ENCODE measurements at regions not wholly inside any gene's neighbourhood (a gene's known extent, or its start where the extent isn't known, plus 50 kb on each side); places are given as distances from the start of the nearest gene placed in this dataset.
"Not testable (repeated sequence)": the region's sequence is repeated elsewhere in the genome, so short reads cannot be mapped to it uniquely, and the experiment has no call there.

DNA sequence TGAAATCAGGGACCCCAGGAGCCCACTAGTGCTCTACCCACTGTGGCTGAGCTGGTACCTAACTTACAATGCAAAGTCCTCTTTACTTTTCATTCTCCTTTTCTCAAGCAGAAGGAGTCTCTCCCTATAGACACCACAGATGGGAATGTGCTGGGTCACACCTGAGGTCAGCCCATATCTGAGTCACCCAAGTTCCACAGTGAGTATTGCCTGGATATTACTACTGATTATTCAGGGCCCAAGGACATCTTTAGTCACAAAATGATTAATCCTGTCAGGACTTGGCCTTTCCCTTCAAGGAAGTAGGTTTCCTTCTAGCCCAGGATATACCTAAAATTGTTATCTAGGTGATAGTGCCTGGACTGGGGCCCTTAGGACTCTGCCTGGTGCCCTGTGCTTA, 1305.2 kb downstream of the SI start:
- DNase-seq = no peak

DNA sequence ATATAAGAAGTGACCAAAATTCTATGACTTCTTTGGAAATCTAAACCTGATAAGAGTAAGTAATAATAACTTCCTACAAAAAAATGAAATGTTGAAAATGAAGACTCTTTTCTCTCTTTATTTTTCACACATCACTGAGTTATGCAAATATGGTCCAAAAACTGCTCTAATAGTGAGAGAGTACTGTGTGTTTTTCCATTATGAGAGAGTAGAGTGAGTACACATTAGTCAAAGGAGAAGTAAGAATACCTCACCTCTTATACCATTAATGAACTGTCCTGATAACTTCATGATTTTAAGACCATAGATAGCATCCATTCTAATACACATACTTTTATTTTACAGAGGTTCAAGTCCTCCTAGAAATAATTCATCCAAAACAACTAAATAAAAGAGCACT, 1310.2 kb downstream of the SI start:
- DNase-seq = no peak

DNA sequence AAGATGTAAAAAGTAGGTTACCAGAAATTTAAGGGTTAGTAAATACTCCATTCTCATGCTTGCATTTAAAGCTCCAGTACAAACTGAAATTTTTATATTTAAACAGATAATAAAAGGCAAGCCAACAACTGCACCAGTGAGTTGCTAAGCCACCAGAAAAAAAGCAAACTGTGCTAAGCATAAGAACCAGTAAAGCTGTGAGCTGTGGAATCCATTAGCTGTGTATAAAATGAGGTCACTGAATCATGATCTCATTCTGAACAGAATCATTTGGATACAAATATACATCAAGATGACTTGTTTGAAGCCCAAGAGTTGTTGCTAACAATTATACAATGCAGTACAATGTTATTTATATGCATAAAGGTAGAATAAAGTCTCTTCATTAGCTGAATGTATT, 1312.2 kb downstream of the SI start:
- DNase-seq = no peak

DNA sequence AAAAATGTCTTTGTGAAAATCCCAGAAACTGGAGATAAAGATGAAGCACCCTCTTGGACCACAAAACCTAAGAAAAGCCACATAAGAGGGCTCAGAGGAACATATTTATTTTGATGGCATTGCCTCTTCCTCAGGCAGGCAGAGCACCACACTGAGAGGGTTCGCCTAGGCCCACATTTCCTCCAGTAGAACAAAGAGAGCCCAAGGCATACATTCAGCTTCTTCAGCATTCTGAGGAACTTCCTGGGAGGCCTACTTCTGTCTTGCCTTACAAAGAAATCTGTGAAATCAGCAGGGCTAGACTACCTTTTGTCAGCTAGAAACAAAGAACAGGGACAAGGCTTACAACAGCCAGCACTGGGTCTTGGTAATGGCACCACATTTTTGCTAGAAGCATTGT, 1325.3 kb downstream of the SI start:
- no peak for DNase-seq

DNA sequence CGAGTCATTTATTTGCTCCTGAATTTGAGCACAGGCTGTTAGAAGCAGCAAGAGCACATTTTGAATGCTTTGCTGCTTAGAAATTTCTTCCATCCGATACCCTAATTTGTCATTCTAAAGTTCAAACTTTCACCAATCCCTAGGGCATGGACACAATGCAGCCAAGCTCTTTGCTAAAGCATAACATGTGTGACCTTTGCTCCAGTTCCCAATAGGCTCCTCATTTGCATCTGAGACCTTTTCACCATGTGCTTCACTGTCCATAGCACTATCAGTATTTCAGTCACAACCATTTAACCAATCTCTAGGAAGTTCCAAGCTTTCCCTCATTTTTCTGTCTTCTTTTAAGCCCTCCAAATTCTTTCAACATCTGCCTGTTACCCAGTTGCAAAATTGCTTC, 1333.1 kb downstream of the SI start:
- no peak for DNase-seq

DNA sequence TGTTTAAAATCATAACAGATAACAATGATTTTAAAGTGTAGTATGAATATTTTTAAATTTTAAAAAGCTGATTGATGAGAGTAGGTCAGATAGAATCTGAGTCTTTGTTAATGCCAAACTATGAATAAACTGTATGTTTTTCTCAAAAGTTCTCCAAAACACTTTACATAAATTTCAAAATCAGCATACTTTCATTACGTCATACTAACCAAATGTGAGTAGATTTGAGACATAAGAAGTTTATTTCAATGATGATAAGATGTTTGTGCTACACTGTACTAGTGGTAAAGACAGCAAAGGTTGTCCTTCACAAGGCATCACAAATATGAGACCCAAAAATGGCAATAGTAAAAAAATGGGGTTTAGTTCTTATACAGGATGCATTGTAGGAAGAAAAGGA, 1342.9 kb downstream of the SI start:
- DNase-seq = no peak

DNA sequence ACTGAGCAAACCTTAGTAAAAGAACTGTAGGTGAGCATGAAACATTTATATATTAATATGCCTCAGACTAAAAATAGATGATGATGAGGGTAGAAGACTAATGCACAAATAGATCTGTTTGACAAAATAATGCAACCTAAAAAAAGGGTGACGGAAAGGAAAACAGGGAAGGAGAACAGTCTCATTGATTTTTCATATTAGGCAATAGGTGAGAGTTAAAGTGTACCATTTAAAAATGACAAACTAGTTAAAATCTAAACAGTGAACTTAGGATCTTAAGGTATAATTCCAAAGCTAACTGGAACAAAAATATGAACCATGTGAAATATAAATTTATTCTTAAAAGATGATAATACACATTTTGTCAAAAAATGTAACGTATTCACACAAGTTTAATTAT, 1347.6 kb downstream of the SI start:
- DNase-seq = no peak

DNA sequence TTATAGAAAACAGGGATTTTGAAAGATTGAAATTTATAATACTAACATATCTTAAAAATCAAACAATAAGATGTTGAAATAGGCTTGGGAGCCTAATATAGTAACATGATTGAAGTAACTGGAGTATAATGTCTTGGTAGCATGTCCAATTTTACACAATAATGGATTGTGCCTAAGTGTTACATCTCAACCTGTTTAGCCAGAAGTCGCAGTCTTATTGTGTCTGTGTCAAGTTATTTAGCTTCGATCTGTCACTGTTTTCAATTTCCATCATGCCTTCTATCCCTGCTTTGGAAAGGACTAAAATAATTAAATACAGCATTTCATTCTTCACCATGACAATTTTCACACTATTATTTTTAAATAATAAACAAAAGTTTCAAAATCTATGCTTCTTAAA, 1352.2 kb downstream of the SI start:
- no peak for DNase-seq

DNA sequence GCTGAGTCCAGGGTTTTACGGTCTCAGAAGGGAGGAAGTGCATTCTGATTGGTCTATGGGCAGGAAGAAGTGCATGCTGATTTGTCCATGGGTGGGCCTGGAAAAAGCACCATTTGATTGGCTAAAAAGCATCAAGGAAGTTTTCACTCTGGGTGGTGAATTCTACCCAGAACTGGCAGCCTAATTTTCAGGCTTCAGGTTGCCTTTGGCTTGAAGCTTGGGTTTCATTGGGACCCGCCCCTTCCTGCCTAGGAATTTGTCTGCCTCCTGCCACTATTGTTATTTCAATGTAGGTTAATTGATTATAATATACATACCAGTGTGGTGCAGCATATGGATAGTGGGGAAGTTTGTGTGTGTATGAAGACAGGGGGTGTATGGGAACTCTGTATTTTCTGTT, 1355.9 kb downstream of the SI start:
- DNase-seq = no peak

DNA sequence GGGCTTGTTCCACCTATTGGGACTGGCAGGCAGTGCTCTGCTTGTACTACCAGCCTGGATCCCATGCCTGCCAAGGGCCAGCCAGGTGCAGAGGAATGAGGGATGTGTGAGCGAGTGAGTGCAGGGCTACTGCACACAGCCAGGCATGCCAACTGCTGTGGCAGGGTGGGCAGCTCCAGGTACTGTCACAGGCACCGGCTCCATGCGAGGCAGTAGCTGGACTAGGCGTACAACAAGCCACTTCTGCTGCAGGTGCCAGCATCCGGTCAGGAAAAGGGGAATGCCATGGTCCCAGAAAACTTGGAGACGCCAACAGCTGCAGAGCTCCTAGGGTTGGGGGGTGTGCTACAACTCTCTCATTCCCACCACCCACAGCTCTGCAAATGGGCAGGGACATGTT, 1356.7 kb downstream of the SI start:
- DNase-seq = no peak

DNA sequence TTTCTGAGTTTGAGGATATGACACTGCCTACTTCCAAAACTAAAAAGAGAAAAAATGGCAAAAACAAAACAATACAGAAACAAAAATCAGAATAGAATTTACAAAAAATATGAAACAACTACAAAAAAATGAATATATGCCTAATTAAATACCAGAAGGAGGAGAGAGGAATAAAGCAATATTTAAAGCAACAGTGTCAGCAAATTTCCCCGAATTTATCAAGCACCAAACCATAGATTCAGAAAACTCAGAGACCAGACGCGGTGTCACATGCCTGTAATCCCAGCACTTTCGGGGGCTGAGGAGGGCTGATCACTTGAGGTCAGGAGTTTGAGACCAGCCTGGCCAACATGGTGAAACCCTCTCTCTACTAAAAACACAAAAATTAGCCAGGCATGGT, 1360.9 kb downstream of the SI start:
- no peak for DNase-seq

DNA sequence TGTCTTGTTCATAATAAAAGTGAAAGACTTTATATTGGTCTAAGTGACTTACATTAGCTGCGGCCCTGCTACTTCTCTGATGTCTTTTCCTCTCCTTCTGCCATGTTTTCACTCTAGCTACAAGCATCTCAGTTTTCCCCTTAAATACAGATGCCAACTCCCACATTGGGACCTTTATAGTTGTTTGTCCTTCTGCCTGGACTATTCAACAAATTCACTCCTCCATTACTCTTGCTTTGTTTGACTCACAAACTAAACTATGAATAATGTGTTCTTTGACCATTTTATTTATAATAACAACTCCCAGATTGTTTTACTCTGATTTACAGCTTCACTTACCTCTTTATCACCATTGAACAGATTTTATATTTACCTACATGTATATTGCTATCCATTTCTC, 1369.9 kb downstream of the SI start:
- no peak for DNase-seq

DNA sequence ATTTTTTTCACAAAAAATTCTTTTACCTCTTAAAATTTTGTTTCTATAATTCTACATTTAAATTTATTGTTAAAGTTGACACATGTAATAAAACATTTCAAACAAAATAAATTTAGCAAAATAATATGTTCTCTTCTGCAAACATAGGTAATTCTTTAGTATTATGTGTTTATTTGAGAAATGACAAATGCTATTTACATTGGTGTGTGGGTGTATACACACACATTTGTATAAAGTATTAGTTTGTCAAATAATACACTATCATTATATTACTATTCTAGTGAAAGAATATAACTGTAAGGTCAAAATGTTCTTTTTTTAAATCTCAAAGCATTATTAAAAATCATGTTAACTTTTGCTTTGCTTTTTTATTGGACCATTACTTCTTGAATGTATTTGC, 1370.6 kb downstream of the SI start:
- DNase-seq = no peak

DNA sequence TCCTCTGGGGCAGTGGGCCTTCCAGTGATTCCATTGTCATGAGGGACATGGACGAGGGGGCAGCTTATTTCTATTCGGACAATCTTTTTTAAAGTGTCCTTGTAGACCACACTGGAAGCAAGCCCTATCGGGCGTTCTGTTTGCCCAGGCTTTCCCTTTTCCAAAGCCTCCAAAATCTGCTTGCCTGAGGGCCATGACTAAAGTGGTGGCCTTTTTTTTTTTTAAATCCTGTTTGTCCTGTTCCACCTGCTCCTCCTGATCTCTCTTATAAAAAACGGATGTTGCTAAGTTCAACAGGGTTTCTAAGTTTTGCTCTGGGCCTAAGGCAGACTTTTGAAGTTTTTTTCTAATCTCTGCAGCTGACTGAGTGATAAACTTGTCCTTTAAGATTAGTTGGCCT, 1380.1 kb downstream of the SI start:
- not testable (repeated sequence) for DNase-seq

DNA sequence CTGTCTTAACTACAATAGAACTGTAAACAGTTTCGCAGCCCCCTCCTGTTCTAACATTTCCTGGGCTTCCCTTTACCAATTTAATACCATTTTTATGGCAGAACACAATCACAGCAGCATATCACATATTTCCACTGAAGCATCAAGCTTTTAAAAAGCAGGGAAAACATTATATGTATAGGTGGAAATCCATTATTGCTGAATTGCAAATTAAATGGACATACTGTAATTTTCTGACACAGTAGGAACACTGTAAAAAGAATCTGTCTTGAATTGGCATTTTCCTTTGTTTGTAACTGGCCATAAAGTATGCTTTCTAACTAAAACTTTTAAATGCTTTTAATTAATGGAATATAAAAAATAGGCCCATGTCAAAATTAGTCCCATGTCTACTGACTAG, 1385.8 kb downstream of the SI start:
- DNase-seq = no peak

DNA sequence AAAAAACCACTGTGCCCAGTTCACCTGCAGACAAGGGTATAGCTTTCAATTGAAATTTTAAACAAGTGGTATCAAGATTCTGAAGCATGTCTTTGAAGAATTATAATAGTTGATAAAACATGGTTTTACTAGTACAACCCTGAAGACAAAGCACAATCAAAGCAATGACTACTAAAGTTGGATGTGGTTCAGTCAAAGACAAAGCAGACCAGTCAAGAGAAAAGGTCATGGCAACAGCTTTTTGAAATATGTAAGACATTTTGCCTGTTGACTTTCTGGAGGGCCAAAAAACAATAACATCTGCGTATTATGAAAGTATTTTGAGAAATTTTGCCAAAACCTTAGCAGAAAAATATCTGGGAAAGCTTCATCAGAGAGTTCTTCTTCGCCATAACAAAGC, 1393.6 kb downstream of the SI start:
- no peak for DNase-seq

DNA sequence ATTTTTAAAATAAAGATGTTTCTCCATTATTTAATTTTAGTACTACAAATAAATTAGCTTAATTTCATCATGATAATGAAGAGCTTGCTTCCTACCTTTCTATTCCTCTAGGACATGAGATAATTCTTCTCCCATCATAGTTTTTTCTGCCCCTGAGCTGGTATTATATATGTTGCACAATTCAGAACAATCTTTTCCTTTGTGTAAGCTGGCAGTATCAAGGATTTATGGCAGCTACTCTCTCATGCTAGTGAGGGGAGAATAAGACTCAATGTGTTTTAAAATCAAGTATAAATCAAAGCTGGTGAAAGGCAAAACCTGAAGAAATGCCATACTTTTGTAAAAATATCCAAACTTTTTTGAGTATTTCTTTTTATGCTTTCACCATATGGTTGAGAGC, 1405.3 kb downstream of the SI start:
- no peak for DNase-seq

DNA sequence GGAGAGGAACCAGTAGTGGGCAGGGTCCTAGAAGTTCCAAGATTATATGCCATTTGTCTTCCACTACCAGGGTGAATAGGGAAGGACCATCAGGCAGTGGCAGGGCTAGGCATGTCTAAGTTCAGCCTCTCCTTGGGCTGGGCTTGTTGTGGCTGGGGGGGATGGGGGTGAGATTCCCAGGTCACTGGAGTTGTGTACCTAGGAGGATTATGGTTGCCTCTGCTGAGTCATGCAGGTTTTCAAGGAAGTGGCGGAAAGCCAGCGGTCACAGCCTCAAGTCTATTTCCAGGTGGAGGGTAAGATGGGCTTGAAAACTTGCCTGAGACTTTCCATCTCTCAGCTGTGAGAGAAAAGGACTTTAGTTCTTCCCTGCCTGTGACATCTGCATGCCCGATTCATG, 1407.1 kb downstream of the SI start:
- no peak for DNase-seq

DNA sequence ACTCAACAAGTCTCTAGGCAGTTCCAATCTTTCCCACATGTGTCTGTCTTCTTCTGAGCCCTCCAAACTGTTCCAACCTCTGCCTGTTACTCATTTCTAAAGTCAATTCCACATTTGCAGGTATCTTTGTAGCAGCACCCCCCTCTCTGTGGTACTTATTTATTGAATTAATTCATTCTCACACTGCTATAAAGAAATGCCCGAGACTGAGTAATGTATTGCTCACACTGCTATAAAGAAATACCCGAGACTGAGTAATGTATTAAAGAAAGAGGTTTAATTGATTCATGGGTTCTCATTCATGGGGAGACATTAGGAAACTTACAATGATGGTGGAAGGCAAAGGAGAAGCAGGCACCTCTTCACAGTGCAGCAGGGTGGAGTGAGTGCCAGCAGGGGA, 1413.8 kb downstream of the SI start:
- no peak for DNase-seq

DNA sequence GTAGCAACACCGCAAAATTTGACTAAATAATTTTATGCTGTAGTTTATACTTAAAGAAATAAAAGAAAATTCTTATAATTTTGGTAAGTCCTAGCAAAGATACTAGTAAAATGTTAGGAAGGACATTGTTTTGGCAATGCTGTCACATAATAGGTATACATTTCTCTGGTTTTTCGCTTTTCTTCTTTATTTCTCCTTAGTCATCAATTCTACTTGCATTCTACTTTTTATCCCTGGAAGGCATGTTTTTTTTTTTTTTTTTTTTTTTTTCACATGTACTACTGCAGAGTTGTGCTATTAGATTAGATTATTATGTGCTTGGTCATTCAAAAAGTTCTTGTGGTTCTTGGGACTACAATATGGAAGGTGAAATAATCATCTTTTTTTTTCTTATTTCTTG, 1421.2 kb downstream of the SI start:
- DNase-seq = no peak

DNA sequence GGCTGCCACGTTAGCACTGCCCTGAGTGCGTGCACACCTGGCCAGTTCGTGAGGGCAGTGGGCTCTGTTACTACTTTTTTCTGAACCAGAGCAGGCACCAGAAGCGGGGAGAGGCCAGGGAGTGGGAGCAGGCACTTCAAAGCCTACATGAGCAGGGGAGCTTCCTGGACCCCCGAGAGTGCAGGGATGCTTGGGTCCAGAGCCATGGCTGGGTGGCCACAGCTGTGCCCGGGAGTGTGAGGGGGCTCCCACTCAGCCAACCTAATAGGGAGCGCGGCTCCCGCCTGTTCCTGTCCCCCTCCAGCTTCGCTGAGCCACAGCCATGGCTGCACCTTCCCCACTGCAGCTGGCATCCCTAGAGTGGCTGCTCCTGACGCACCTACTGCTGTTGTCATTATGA, 1423.3 kb downstream of the SI start:
- no peak for DNase-seq

DNA sequence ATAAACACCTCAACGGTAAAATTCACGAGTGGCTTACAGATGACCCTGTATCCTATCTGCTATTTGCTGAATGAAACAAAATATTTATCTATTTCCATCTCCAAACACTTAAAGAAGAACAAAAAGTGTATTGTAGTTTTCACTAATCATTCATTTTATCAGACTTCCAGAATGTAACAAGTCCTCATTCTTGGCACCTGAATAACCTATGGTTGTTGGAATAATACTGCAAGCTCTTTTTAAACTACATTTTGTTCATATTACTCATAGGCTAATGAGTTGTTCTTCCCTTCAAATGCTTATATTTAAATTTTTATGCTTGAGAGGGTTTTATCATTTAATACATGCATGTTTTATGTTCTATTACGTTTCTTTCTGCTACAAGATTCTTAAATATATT, 1434.1 kb downstream of the SI start:
- DNase-seq = no peak

DNA sequence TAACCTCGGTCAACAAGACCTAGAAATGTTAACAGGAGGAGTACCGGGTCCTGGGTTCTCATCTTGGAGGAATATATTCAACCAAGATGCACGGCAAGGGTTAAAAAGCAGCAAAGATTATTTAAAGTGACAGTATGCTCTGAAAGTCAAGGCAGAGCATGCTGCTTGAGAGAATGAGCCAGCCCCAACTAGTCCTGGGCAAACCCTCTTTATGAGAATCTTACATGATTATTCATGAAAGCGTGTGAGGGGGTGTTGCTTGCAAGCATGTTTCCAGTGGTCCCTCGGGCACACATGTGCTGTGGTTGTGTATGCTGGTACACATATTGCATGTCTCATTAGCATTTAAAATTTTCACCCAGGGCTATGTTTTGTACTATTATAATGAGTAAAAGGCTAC, 1445.6 kb downstream of the SI start:
- no peak for DNase-seq

DNA sequence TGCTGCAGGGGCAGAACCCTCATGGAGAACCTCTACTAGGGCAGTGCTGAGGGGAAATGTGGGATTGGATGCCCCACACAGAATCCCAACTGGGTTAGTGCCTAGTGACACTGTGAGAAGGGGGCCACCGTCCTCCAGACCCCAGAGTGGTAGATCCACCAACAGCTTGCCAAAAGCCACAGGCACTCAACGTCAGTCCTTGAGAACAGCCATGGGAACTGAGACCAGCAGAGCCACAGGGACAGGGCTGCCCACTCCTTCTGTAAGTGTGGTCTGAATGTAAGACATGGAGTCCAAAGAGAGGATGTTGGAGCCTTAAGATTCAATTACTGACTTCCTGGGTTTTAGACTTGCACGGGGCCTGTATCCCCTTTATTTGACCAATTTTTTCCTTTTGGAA, 1451.5 kb downstream of the SI start:
- no peak for DNase-seq

DNA sequence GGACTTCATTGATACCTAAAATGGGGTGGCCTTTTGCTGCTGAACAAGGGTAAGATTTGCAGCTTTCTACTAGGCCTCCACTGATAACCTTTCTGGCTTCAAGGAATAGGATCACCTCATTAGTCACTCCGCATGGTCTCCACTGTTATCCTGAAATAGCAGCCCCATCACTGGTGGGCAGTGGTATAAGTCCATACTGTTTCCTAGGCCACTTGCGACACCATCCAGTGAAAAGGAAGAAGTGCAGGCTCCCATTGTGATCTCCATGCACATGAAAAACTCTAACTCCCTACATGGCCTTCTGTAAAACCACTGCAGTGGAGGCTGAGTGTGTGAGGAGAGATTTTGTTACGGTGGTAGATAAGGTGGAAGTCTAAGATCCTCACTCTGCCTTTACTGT, 1455.9 kb downstream of the SI start:
- DNase-seq = no peak

DNA sequence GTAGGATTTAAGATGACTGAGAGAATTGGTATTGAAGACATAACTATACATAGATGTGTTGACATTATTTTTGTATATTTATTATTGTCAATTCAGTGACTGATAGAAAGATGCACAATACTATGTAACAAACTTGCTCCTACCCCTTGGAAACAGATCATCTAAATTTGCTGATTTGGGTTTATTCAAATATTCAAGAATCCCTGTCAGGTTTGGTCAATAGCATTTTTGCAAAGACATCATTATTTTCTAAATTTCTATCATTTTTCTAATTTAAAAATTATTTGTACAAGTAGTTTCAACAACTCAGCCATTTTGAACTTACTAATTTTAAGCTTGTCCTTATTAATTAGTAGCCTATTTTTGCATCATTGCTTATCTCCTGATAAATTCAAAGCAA, 1463.4 kb downstream of the SI start:
- no peak for DNase-seq

DNA sequence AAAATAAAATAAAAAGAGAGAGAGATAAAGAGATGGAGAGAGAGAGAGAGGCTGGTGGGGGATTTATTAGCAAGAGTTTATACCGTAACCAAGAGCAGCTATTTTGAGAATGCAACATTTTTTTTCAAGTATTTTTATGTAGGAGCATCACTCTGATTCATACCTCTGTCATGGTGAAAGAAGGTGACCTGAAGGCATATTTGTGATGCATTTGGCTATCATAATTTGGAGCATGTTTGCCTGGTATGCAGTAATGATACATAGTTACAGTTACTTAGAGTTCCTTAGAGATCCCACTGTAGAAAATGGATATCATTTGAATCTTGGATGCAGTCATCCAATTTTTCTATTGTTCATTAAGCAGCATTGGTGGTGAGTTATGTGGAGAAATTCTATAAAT, 1472.4 kb downstream of the SI start:
- DNase-seq = no peak

Measured in NCI-H2029 treated with DMSO at 0.1 percent for 48 hours (cell line).